GM19395 (cell line): ENCODE measurements at regions not wholly inside any gene's neighbourhood (a gene's known extent, or its start where the extent isn't known, plus 50 kb on each side); places are given as distances from the start of the nearest gene placed in this dataset.
"Not testable (repeated sequence)": the region's sequence is repeated elsewhere in the genome, so short reads cannot be mapped to it uniquely, and the experiment has no call there.

ENCODE experiments used
- ATAC-seq: cut with Tn5 transposase; IDR thresholded peaks from one replicate; pipeline ENCODE4 v1.9.1; 2021; ENCODE audit warnings: mild to moderate bottlenecking, moderate library complexity; ENCODE audit not compliant: unreplicated experiment

DNA sequence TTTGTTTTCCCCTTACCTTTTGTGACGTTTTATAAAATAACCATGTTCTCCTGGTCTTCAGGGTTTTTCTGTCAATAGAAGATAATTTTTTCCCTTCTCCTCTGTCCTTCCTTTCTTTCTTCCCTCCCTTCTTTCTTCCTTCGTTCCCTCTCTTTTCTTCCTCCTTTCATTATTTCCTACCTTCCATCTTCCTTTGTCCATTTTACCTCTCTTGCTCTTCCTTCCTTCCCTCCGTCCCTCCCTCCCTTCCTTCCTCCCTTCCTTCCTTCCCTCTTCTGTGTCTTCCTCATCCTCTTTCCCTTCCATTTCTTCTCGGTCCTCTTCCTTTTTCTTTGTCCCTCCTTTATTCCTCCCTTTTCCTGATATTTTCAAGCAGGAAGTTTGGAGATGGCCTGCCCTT lies 128.2 kb downstream of the TEX36 start:
- no peak for ATAC-seq

DNA sequence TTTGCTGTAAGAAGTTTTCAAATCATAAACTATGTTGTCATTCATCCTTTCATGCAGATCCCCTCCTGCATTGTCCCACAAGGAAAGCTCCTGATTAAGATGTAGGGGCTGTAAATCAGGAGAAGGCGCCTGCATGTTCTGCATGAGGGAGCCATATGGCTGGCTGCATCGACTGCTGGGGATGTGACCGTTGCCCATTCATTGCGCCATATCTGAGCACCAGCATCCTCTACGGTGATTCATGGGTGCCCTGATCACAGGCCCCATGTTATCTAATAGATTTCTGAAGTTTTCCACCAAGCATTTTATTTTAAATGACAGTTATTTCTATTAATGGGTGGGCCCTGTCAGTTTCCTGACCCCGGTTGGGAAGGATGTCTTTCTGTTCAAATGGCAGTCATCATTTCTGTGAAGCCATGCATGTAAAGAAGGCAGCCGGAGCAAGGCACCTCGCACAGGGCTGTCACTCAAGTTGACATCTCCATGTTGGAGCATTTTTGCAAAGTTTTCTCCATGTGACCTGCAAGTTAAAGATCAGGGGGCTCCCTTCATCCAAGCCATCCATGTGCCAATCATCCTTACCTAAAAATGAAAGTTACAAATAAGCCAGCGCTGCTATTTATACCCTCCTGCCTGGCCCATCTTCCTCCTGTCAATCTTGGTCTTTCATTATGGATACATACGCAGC lies 128.8 kb downstream of the TEX36 start:
- ATAC-seq = no peak

DNA sequence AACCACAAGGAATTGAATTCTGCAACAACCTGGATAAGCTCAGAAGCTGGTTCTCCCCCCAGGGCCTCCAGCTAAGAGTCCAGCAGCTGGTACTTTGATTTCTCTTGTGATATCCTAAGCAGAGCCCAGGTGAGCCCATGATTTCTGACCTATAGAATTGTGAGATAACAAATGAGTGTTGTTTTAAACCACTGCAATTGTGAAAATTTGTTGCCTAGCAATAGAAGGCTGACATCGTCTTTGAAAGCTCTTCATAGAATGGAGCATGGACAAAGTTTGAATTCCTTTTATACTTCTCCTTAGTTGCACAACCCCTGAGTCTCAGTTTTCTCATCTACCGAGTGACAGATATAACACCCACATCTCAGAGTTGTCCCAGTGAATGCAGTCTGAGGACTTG lies 129.9 kb downstream of the TEX36 start:
- no peak for ATAC-seq

DNA sequence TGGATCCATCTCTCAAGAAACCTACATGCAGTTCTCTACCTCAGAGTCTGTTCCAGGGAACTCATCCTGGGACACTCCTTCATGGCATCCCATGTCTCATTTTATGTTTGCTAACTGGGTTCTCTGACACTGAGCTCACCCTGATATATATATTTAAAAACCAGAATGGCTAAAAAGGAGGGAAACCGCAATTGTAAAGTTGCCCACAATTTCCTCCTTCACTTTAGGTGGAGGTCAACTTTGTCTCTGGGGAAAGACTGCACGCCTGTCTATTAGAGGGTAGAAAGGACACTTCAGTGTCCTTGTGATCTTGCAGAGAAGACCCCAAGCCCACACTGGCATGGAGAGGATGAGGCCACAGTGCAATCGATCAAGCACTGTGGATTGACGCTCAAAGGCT lies 131.7 kb downstream of the TEX36 start:
- no peak for ATAC-seq

DNA sequence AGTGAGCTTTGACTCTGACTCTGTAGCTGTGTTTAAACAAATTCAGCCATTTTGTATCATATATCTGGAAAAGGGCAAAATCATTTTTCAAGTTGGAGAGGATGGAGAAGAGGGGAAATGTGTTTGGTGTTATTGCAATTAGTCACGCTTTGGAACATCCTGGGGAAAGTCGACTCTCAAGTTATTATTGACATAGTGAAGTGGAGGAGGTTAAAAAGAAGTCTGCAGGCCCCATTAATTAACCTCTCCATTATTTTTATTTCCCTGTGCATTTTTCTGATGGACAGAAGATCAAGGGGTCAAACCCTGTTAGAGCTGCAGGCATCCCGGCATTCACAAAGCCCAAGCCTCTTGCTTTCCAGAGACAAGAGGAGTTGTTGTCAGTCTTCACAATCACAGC lies 132.6 kb downstream of the TEX36 start:
- ATAC-seq = no peak

DNA sequence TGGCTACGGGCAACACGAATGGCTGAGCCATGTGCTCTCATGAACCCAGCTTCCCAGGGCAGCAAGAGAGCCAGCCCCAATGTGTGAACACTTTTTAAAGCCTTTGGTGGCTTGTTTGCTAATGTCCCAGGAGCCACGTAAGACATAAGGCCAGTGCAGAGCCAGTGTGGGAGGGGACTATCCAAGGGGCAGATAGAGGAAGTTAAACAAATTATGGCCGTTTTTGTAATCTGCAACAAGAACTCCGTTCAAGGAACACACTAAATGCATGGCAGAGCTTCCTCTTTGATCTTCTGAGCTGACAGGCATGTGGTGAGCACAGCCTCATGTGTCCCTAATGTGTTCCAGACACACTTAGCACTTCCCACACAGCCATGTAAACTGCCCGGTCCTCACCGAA lies 133.3 kb downstream of the TEX36 start:
- ATAC-seq = no peak

DNA sequence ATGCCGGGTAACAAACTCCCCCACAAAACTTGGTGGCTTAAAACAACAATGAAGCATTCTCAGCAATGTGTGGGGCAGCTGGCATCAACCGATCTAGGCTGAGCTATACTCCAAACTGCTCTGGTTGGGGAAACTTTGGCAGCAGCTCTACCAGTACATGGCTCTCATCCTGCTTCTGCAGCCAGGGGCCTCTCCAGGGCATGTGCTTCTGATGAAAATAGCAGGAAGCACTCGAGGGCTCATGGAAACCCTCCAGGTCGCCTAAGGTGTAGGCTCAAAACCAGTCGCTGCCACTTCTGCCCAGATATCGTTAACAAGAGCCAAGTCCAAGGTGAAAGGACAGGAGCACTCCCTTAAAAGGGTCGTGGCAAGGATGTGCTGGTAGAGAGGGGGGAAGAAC lies 134.1 kb downstream of the TEX36 start:
- no peak for ATAC-seq

DNA sequence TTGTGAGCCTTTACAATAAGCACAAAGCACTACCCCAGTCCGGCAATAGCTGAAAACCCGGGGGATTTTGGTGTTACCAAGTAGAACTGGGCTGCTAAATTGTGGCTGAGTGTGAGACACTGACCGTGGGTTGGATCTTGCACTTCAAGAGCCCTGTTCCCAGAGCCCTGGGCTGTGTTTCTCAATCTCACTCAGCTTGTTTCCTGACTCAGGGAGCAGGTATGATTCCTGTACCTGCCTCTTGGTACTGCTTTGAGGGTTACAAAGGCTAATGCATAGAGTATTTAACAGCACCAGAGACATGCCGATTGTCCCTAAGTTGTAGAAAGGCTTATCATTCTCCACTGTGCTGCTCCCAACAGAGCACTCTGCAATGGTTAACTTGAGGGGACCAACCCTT lies 134.6 kb downstream of the TEX36 start:
- no peak for ATAC-seq

DNA sequence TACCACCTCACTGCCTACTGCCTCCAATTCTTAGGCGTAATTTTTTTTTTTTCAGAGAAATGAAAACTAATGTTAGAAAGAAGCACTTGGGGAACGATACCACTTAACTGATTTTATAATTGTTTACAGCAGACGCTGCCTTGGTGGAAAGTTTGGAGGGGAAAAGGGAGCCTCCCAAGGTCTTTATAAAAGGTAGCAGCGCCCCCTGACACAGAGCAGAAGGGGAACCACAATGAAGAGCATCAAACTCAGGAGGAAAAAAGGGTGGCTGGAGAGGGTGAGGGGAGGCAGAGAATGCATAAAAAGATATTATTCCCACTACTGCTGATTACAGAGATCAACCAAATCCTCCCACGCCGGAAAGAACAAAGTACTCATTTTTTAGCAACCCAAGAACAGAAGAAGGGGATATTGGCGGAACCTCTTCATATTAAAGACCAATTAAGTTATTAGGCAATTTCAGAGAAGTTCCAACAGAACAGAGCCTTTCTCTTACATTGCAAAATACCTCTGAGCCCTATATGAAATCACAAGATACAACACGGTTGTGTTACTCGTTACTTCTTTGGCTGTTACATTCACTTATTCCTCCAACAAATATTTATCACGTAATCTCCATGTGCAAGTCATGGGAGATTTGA lies 135.8 kb downstream of the TEX36 start:
- no peak for ATAC-seq

DNA sequence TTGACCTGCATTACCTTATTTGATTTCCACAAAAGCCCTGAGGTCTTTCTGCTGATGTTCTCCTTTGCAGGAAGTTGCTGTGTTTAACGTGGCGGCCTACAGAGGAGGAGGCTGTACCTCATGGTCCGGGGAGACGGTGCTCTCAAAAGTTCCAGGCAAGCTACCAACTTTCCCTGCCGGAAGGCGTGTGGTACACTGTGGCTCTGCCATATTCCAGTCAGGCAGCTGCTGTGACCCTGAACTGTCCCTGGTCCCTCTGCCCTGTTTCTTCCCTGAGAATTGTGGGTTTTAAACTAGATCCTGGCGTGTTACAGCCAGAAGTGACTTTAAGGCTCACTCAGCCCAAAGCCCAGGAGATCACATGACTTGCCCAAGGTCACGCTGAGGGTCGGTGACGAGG lies 139.2 kb downstream of the TEX36 start:
- ATAC-seq = no peak

DNA sequence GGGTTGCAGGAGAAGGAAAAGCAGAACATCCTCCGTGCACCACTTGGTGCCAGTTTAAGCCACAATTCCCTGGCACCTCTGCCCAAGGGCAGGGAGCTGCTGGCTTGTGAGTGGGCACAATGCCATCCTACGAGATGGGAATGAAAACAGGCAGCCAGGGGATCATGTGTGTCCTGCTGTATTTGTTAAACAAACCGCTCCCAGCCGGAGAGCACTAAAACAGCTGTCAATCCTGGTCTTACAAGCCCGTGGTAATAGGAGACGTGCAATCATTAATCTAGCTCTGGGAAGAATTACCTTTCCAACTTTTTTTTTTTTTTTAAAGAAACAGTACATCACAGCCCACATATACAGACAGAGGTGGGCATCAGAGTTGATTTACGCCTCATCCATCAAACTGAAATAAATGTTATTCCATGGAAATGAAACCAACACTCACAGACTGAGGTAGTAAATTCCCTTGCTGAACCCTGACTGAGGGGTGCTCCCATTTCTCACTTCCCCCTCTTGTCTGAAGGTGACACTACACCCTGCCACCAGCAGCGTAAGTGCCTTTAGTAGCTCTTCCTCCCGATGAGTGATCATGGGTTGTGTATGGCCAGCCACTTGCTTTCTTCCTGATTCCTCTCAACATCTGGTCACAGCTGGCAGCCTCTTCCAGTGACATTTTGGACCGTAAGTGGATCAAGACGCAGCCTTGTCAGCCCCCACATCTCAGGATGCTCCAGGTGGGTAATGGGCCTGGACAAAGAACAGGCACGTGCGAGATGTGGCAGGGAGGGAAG lies 143.8 kb downstream of the TEX36 start:
- no peak for ATAC-seq

DNA sequence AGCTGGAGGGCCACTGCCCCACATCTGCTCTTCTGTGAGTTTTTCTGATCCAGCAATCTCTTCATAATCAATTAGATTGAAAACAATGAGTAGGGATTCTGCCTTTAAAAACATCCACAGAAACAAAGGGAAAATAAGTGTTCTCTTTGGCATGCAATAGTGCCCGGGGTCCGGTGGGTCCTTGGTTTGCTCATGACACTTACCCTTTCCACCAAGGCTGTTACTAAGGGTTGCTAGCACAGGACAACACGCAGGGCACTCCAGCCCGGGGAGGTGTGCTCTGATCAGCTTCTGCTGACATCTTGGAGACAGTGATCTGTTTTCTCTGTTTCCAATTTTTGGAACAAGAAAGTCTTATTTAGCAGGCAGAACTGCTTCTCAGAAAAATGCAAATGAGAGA lies 146.7 kb downstream of the TEX36 start:
- ATAC-seq = no peak

DNA sequence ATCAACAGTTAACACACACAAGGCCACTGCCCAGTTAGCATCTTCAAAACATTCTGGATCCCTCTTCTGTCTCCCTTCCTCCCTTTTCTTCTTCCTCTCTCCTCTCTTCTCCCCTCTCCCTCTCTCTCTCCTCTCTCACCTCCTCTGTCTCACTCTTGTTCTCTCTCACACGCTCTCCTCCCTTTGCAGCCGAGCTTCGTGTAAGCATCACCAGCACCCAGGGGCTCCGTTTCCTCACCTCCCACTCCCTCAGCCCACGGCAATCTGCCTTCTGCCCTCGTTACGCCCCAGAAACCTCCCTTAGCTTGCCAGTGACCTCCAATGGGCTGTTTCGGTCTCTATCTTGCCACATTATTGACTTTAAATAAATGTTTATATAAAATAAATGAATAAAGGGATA lies 147.4 kb downstream of the TEX36 start:
- no peak for ATAC-seq

DNA sequence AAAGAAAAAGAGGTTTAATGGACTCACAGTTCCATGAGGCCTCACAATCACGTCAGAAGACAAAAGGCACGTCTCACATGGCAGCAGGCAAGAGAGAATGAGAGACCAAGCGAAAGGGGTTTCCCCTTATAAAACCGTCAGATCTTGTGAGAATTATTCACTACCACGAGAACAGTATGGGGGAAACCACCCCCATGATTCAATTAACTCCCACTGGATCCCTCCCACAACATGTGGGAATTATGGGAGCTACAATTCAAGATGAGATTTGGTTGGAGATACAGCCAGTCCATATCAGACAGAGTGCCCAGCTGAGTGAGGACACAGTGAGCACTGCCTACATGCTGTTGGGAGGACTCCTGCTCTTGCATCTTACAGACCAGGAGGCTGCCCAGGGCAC lies 148.4 kb downstream of the TEX36 start:
- ATAC-seq = no peak

DNA sequence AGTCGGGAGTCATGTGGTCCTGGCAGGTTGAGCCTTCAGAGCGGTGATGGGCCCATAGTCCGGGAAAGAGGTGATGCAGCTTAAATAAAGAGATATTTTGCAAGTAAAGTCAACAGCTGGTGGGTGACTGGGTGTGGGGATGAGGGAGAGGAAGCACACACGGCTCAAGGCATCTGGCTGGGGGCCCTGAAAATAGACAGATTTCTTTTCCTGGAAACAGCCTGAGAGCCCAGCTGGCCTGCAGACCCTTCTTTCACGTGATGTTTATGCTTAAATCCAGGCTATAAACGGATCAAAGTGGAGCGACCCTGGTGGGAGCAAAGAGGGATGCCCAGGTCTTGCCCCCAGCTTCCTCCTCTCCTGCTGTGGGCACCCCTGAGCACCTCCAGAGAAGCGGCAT lies 149.1 kb downstream of the TEX36 start:
- ATAC-seq = no peak

DNA sequence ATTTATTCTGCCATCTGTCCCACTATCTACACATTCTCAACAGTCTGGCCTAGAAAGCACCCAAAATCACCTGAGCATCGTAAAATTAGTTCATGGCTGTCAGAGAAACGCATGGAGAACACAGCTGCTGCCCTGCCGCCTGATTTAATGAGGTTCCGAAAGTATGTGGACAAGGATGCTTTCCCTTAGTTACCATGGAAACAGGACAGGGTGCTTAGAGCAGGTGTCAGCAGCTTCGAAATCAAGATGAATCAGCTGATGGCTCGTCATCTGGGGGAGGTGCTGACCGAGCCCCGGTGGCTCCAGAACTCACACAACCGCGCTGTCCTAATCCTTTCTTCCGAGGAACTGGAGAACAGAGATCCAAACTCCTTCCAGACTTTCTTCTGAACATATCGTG lies 151.5 kb downstream of the TEX36 start:
- no peak for ATAC-seq

DNA sequence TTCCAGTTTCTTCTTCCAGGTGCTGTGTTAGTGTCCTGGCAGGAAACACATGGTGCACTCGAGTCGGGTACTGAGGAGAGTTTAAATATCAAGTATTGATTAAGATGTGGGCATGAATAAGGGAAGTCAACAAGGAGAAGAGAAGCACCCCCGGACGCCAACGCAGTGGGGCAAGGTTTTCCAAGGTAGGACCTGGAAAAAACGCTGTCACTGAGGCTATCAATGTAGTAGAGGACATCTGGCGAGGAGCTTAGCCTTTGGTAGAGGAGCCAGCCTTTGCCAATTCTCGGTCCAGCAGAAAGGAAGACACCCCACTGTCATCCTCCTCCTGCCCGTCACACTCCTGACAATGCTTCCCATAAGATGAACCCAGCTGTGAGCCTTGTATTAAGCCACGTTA lies 159.6 kb downstream of the TEX36 start:
- no peak for ATAC-seq

DNA sequence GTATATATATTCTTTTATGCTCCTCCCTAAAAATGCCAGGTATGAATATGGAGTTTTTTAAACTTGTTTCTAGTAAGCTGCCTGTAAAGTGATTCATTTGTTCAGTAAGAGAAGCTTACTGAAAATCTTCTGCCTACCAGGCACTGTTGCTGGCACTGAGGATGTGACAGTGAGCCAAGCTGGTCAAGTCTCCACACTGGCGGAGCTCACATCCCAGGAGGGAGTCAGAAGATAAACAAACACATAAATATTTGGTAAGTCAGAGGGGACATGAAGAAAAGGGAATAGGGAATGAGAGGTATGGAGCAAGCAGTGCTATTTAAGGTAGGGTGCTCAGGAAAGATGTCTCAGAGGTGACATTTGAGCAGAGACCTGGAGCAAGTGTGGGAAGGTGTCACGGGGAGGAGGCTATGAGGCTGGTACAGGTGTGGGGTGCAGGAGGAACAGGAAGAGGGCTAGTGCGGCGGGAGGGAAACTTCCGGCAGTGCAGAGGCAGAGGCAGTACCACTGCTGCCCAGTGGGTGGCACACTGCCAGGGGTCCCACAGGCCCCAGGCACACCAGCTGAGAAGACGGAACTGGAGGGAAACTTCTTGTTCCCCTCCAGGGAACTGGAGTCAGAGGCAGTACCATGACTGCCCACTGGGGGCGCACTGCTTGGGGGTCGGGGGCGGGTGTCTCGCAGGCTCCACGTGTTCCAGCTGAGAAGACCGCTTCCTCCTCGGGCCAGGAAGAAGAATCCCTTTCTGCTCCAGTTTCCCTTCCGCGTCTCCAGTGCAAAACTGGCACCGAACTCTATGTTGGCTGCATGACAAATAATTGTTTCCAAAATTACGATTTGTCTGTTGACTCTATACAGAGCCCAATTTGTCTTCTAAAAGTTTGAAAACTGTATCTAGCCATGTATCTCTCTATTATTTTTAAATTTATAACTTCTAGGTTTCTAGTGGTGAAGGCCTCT lies 161.0 kb downstream of the TEX36 start:
- ATAC-seq = peak; percentile 82

DNA sequence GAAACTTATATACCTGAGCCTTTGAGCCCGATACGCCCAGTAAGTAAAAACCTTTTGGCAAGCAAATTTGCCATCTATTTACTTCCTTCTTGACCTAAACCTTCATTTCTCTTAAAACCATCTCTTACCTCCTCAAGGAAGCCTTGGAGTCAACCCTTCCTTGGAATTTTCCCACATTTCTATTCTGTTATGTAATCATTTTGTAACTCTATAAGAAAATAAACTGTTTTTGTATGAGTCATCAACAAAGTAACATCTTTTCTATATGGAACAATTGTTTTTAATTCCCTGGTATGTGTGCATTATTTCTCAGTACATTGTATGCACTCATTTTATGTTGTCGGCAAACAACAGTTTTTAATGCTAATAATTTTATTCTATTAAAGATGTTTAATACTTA lies 162.0 kb downstream of the TEX36 start:
- ATAC-seq = no peak

DNA sequence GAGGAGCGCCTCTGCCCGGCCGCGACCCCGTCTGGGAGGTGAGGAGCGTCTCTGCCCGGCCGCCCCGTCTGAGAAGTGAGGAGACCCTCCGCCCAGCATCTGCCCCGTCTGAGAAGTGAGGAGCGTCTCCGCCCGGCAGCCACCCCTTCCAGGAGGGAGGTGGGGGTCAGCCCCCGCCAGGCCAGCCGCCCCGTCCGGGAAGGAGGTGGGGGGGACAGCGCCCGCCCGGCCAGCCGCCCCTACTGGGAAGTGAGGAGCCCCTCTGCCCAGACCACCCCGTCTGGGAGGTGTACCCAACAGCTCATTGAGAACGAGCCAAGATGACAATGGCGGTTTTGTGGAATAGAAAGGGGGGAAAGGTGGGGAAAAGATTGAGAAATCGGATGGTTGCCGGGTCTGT lies 164.6 kb downstream of the TEX36 start:
- ATAC-seq = not testable (repeated sequence)

DNA sequence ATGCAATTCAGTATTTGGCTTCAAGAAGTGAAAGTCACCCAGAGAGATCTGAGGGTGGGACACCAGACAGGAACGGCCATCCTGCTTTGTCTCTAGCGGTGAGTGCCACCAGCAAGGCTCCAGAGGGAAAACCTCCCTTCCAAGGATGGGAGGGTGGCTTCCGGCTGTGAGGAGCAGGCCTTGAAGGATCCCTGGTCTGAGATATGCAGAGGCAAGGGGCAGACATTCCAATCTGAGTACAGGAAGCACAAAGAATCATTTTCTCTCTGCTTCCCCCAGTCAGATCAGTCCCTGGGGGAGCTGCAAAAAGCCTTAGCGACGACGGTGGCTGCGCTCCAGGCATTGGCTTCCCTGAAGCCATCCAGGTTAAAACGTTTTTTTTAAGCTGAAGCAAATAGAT lies 167.4 kb downstream of the TEX36 start:
- no peak for ATAC-seq
